Liver (tissue), 3 donors: ENCODE measurements at regions not wholly inside any gene's neighbourhood (a gene's known extent, or its start where the extent isn't known, plus 50 kb on each side); places are given as distances from the start of the nearest gene placed in this dataset.

Source experiments
- JUND ChIP-seq, 2 donors: IDR thresholded peaks; 2 replicates each; pipeline ENCODE4 v1.6.1; 2016; ENCODE audit warnings: antibody characterized with exemption in 2 of 2
- RAD21 ChIP-seq, 2 donors: IDR thresholded peaks; 2 replicates each; pipeline ENCODE4 v1.6.1; 2016; ENCODE audit warnings: antibody characterized with exemption in 2 of 2, mild to moderate bottlenecking in 2 of 2
- SP1 ChIP-seq: IDR thresholded peaks from 2 replicates; pipeline ENCODE4 v1.6.1; 2018; ENCODE audit warnings: antibody characterized with exemption, mild to moderate bottlenecking
- TAF1 ChIP-seq: conservative IDR thresholded peaks from 2 replicates; pipeline ENCODE4 v1.6.1; 2016; ENCODE audit warnings: antibody characterized with exemption, mild to moderate bottlenecking
- YY1 ChIP-seq: IDR thresholded peaks from 2 replicates; pipeline ENCODE4 v1.6.1; 2016; ENCODE audit warnings: antibody characterized with exemption, mild to moderate bottlenecking
- TF ChIP-seq, protein P1 (sequence below): fragments of 150-350 bp; IDR thresholded peaks from 2 replicates; pipeline ENCODE4 v1.5.1; 2017; ENCODE audit warnings: improper control_type of control experiment, low read depth, low read length; ENCODE audit not compliant: missing input control
- TF ChIP-seq, protein P2 (sequence below): IDR thresholded peaks from 2 replicates; pipeline ENCODE4 v1.6.1; 2016; ENCODE audit warnings: antibody characterized with exemption, mild to moderate bottlenecking
- TF ChIP-seq, protein P3 (sequence below): IDR thresholded peaks from 2 replicates; pipeline ENCODE4 v1.6.1; 2016; ENCODE audit warnings: antibody characterized with exemption
- TF ChIP-seq, protein P4 (sequence below): IDR thresholded peaks from 2 replicates; pipeline ENCODE4 v1.6.1; 2016; ENCODE audit warnings: antibody characterized with exemption
- donor health status: healthy.
- donor health status: healthy.

DNA sequence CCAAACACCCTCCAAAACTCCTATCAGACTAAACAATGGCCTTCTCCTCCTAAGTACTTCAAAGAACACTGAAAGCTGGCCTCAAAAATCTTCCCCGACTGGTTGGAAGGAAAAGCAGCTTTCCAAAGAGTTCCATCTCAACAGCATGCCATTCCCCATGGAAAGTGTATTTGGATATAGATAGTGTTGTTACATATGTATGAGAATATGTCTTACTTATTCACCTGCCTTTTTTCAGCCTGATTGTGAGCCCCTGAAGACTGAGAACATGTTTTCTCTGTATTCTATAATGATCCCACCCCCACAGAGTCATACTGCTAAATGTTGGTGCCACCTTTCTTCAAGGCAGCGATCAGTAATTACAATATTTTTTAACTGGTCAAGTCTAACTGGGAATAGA is 185.4 kb upstream of the G2E3 start:
- TF ChIP-seq, protein P1, sequence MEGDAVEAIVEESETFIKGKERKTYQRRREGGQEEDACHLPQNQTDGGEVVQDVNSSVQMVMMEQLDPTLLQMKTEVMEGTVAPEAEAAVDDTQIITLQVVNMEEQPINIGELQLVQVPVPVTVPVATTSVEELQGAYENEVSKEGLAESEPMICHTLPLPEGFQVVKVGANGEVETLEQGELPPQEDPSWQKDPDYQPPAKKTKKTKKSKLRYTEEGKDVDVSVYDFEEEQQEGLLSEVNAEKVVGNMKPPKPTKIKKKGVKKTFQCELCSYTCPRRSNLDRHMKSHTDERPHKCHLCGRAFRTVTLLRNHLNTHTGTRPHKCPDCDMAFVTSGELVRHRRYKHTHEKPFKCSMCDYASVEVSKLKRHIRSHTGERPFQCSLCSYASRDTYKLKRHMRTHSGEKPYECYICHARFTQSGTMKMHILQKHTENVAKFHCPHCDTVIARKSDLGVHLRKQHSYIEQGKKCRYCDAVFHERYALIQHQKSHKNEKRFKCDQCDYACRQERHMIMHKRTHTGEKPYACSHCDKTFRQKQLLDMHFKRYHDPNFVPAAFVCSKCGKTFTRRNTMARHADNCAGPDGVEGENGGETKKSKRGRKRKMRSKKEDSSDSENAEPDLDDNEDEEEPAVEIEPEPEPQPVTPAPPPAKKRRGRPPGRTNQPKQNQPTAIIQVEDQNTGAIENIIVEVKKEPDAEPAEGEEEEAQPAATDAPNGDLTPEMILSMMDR: no peak
- TF ChIP-seq YY1 (no peak), TAF1 (no peak), RAD21 (IDR thresholded peaks at IDR 0.05) (no peak), JUND (IDR thresholded peaks at IDR 0.05) (no peak), SP1 (no peak)
- TF ChIP-seq, protein P2, sequence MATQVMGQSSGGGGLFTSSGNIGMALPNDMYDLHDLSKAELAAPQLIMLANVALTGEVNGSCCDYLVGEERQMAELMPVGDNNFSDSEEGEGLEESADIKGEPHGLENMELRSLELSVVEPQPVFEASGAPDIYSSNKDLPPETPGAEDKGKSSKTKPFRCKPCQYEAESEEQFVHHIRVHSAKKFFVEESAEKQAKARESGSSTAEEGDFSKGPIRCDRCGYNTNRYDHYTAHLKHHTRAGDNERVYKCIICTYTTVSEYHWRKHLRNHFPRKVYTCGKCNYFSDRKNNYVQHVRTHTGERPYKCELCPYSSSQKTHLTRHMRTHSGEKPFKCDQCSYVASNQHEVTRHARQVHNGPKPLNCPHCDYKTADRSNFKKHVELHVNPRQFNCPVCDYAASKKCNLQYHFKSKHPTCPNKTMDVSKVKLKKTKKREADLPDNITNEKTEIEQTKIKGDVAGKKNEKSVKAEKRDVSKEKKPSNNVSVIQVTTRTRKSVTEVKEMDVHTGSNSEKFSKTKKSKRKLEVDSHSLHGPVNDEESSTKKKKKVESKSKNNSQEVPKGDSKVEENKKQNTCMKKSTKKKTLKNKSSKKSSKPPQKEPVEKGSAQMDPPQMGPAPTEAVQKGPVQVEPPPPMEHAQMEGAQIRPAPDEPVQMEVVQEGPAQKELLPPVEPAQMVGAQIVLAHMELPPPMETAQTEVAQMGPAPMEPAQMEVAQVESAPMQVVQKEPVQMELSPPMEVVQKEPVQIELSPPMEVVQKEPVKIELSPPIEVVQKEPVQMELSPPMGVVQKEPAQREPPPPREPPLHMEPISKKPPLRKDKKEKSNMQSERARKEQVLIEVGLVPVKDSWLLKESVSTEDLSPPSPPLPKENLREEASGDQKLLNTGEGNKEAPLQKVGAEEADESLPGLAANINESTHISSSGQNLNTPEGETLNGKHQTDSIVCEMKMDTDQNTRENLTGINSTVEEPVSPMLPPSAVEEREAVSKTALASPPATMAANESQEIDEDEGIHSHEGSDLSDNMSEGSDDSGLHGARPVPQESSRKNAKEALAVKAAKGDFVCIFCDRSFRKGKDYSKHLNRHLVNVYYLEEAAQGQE: no peak
- TF ChIP-seq, protein P3, sequence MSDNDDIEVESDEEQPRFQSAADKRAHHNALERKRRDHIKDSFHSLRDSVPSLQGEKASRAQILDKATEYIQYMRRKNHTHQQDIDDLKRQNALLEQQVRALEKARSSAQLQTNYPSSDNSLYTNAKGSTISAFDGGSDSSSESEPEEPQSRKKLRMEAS: no peak
- TF ChIP-seq, protein P4, sequence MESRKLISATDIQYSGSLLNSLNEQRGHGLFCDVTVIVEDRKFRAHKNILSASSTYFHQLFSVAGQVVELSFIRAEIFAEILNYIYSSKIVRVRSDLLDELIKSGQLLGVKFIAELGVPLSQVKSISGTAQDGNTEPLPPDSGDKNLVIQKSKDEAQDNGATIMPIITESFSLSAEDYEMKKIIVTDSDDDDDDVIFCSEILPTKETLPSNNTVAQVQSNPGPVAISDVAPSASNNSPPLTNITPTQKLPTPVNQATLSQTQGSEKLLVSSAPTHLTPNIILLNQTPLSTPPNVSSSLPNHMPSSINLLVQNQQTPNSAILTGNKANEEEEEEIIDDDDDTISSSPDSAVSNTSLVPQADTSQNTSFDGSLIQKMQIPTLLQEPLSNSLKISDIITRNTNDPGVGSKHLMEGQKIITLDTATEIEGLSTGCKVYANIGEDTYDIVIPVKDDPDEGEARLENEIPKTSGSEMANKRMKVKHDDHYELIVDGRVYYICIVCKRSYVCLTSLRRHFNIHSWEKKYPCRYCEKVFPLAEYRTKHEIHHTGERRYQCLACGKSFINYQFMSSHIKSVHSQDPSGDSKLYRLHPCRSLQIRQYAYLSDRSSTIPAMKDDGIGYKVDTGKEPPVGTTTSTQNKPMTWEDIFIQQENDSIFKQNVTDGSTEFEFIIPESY: no peak
